GM12878 (cell line): ENCODE measurements at regions not wholly inside any gene's neighbourhood (a gene's known extent, or its start where the extent isn't known, plus 50 kb on each side); places are given as distances from the start of the nearest gene placed in this dataset.

ENCODE experiments used
- ATAC-seq: fragments of 200-7000 bp; cut with Tn5 transposase; 3 replicates; pipeline ENCODE4 v1.9.1; 2020; ENCODE audit warnings: mild to moderate bottlenecking, moderate library complexity
- BruUV-seq: library from RNA; stranded (reverse); fragments of 400-500 nt; replicated peaks from 2 replicates; lab custom pipeline; 2021; lab: Mats Ljungman, UMichigan
- CTCF ChIA-PET: fragments of 300-600 bp; sonication (Branson Sonifier 250); formaldehyde crosslinking; extraction: SDS; loops from one replicate; lab custom pipeline; 2021; ENCODE audit warnings: inconsistent platforms; lab: Yijun Ruan, JAX
- POLR2A ChIA-PET: fragments of 350-600 bp; formaldehyde crosslinking; extraction: SDS; loops from one replicate; lab custom pipeline; 2021; ENCODE audit warnings: inconsistent platforms; lab: Charles Lee
- RAD21 ChIA-PET: fragments of 300-600 bp; sonication (Branson Sonifier 250); formaldehyde crosslinking; loops from one replicate; lab custom pipeline; 2023; ENCODE audit warnings: antibody characterized with exemption; ENCODE audit not compliant: unreplicated experiment; lab: Charles Lee
- SMC1A ChIA-PET: fragments of 300-600 bp; sonication (Branson Sonifier 250); formaldehyde crosslinking; loops from one replicate; lab custom pipeline; 2023; ENCODE audit not compliant: unreplicated experiment, uncharacterized antibody; lab: Charles Lee
- DNase-seq: peaks from one replicate; pipeline ENCODE4 v3.0.0-alpha.2; 2011; ENCODE audit warnings: low read depth, low spot score
- FAIRE-seq: peaks from 3 replicates; lab custom pipeline; 2011; peaks lifted over from hg19 to GRCh38; lab: Jason Lieb, UNC
- H2AFZ ChIP-seq: 2 replicates; pipeline ENCODE4 v1.6.0; 2011; ENCODE audit warnings: low read depth, low read length, control low read depth; ENCODE audit not compliant: control insufficient read depth
- H3K27ac ChIP-seq: 2 replicates; pipeline ENCODE4 v1.5.1; 2011; ENCODE audit warnings: control low read depth; ENCODE audit not compliant: control insufficient read depth, insufficient read depth
- H3K27me3 ChIP-seq, 2 experiments: replicated peaks in 1 of 2; 2 replicates each; pipeline versions ENCODE4 v1.6.0 to v1.6.1; 2011; ENCODE audit warnings: low read length in 1 of 2; ENCODE audit not compliant: control insufficient read depth in 2 of 2, insufficient read depth in 2 of 2
- H3K36me3 ChIP-seq, 2 experiments: 2 replicates each; pipeline ENCODE4 v1.5.1; 2011; ENCODE audit warnings: low read length in 1 of 2; ENCODE audit not compliant: control insufficient read depth in 2 of 2, insufficient read depth in 2 of 2
- H3K4me1 ChIP-seq: 2 replicates; pipeline ENCODE4 v1.6.1; 2011; ENCODE audit warnings: mild to moderate bottlenecking, low read length, moderate library complexity, mixed read lengths; ENCODE audit not compliant: control insufficient read depth, insufficient read depth
- H3K4me2 ChIP-seq: 2 replicates; pipeline ENCODE4 v1.6.0; 2011; ENCODE audit warnings: control low read depth; ENCODE audit not compliant: control insufficient read depth, insufficient read depth
- H3K4me3 ChIP-seq: fragments of 200-600 bp; sonication (generic); 2 replicates; pipeline ENCODE4 v1.5.1; 2016
- H3K79me2 ChIP-seq: 2 replicates; pipeline ENCODE4 v1.6.0; 2011; ENCODE audit warnings: low read length; ENCODE audit not compliant: control insufficient read depth, insufficient read depth
- H3K9ac ChIP-seq: 2 replicates; pipeline ENCODE4 v1.8.0; 2011; ENCODE audit warnings: low read length, control low read depth, mixed read lengths; ENCODE audit not compliant: control insufficient read depth, insufficient read depth
- H3K9me3 ChIP-seq: replicated peaks from 3 replicates; pipeline ENCODE4 v1.5.1; 2011; ENCODE audit warnings: mild to moderate bottlenecking, low read length; ENCODE audit not compliant: control insufficient read depth, insufficient read depth
- H4K20me1 ChIP-seq: 2 replicates; pipeline ENCODE4 v1.6.0; 2011; ENCODE audit not compliant: control insufficient read depth, insufficient read depth
- ATF7 ChIP-seq: fragments of 450-650 bp; IDR thresholded peaks from 2 replicates; pipeline ENCODE4 v1.6.1; 2016; ENCODE audit warnings: low read depth, mild to moderate bottlenecking
- BCL11A ChIP-seq: IDR thresholded peaks from 2 replicates; pipeline ENCODE4 v1.6.1; 2011; ENCODE audit warnings: low read depth, low read length
- CBX3 ChIP-seq: fragments of 200-600 bp; sonication (generic); IDR thresholded peaks from 2 replicates; pipeline ENCODE4 v1.6.1; 2016; ENCODE audit warnings: low read depth, borderline replicate concordance
- CREB1 ChIP-seq: IDR thresholded peaks from 2 replicates; pipeline ENCODE4 v1.6.1; 2012; ENCODE audit warnings: low read depth, mild to moderate bottlenecking, inconsistent platforms
- E2F4 ChIP-seq: IDR thresholded peaks from 2 replicates; pipeline ENCODE4 v1.6.1; 2012; ENCODE audit warnings: low read depth, low read length, improper control_type of control experiment
- ESRRA ChIP-seq: IDR thresholded peaks from 2 replicates; pipeline ENCODE4 v1.6.1; 2012; ENCODE audit warnings: mild to moderate bottlenecking, low read length, improper control_type of control experiment
- ETV6 ChIP-seq, 2 experiments: fragments of 450-650 bp in 1 of 2; IDR thresholded peaks in 1 of 2; conservative IDR thresholded peaks in 1 of 2; 2 replicates each; pipeline ENCODE4 v1.6.1; 2014; ENCODE audit warnings: antibody characterized with exemption in 1 of 2, borderline replicate concordance in 1 of 2, low read depth in 1 of 2, mild to moderate bottlenecking in 1 of 2, moderate library complexity in 1 of 2
- FOXK2 ChIP-seq: fragments of 450-650 bp; IDR thresholded peaks from 2 replicates; pipeline ENCODE4 v1.6.1; 2017; ENCODE audit warnings: mild to moderate bottlenecking, moderate library complexity
- MTA2 ChIP-seq: fragments of 450-650 bp; IDR thresholded peaks from 2 replicates; pipeline ENCODE4 v1.6.1; 2016; ENCODE audit warnings: low read depth, mild to moderate bottlenecking, moderate library complexity
- NFIC ChIP-seq: IDR thresholded peaks from 2 replicates; pipeline ENCODE4 v1.6.1; 2012; ENCODE audit warnings: low read depth, mild to moderate bottlenecking, inconsistent platforms, low read length, moderate library complexity
- NFXL1 ChIP-seq: fragments of 450-650 bp; IDR thresholded peaks from 2 replicates; pipeline ENCODE4 v1.6.1; 2017; ENCODE audit warnings: antibody characterized with exemption, mild to moderate bottlenecking, borderline replicate concordance
- NKRF ChIP-seq: fragments of 450-650 bp; conservative IDR thresholded peaks from 2 replicates; pipeline ENCODE4 v1.6.1; 2017; ENCODE audit warnings: mild to moderate bottlenecking, moderate library complexity
- RAD21 ChIP-seq: IDR thresholded peaks from 2 replicates; pipeline ENCODE4 v1.6.1; 2011; ENCODE audit warnings: mild to moderate bottlenecking, low read depth, low read length, moderate library complexity; ENCODE audit not compliant: insufficient read depth
- RFX5 ChIP-seq: IDR thresholded peaks from 2 replicates; pipeline ENCODE4 v1.6.1; 2011; ENCODE audit warnings: low read depth, low read length, improper control_type of control experiment
- TCF3 ChIP-seq: IDR thresholded peaks from 2 replicates; pipeline ENCODE4 v1.6.1; 2012; ENCODE audit warnings: low read depth, mild to moderate bottlenecking, low read length, borderline replicate concordance; ENCODE audit not compliant: insufficient read depth
- ZBTB40 ChIP-seq: fragments of 450-650 bp; IDR thresholded peaks from 2 replicates; pipeline ENCODE4 v1.6.1; 2016; ENCODE audit warnings: mild to moderate bottlenecking, moderate library complexity, borderline replicate concordance
- ZNF207 ChIP-seq: fragments of 450-650 bp; IDR thresholded peaks from 2 replicates; pipeline ENCODE4 v1.6.1; 2014; ENCODE audit warnings: antibody characterized with exemption, mild to moderate bottlenecking, borderline replicate concordance
- ZNF217 ChIP-seq: fragments of 450-650 bp; IDR thresholded peaks from 2 replicates; pipeline ENCODE4 v1.6.1; 2017; ENCODE audit warnings: antibody characterized with exemption, mild to moderate bottlenecking
- ZNF622 ChIP-seq: fragments of 450-650 bp; IDR thresholded peaks from 2 replicates; pipeline ENCODE4 v1.6.1; 2017; ENCODE audit warnings: mild to moderate bottlenecking, inconsistent platforms
- WGBS: methylation state at CpG from one replicate; pipeline ENCODE4 v1.1.6; 2016; ENCODE audit warnings: low lambda C conversion rate; ENCODE audit not compliant: insufficient replicate concordance, insufficient coverage; ENCODE audit errors: missing lambda C conversion rate; 5-methylcytosine and 5-hydroxymethylcytosine counted together
- in situ Hi-C: fragments of 300-500 bp; cut with MboI; formaldehyde crosslinking; loops from 9 replicates; pipeline ENCODE4 v1.14.3; 2018; ENCODE audit warnings: mixed read lengths
- intact Hi-C: fragments of 100-400 bp; cut with micrococcal nuclease; formaldehyde crosslinking; loops from one replicate; pipeline ENCODE4 v1.14.2; 2022; ENCODE audit not compliant: unreplicated experiment

- Histone ChIP-seq H4K20me1 (no peaks in the 10 kb centered on the region), H3K27me3 (peaks cover 0 to 1% of the 10 kb centered on the region in 2 experiments; a peak in 1 of 4 replicates), H3K9me3 (no peaks in the 10 kb centered on the region; the same call in 2 of the 3 replicates), H3K27ac (no peak overlapping the region), H2AFZ (no peak overlapping the region), H3K9ac (no peak overlapping the region), H3K4me2 (no peak overlapping the region), H3K4me1 (no peaks in the 10 kb centered on the region), H3K36me3 (no peaks in the 10 kb centered on the region), H3K79me2 (no peaks in the 10 kb centered on the region), H3K4me3 (no peak overlapping the region)
- RAD21 ChIA-PET: no interaction called here
- POLR2A ChIA-PET: no interaction called here
- no TSS peak for BruUV-seq
- intact Hi-C loops (no loop called here), in situ Hi-C loops (no loop called here)
- FAIRE-seq: no peak
- WGBS: 16% methylated on average over 5 of the region's 5 CpGs
- SMC1A ChIA-PET: interaction anchor here (2.2 kb wide), 1 partner anchor 9 kb away, joined by 9 read pairs; no protein-coding TSS in a partner anchor
- CTCF ChIA-PET: no interaction called here
- peak; percentile 47 for ATAC-seq
- DNase-seq: no peak
- TF ChIP-seq ETV6 (conservative IDR thresholded peaks at IDR 0.05 in 1 of 2, IDR thresholded peaks at IDR 0.05 in 1 of 2; ENCODE audit: borderline replicate concordance in 1 of 2, low read depth in 1 of 2): no peak
- TF ChIP-seq MTA2: no peak
- peak; percentile 56; the same call in 1 of the 2 replicates for TF ChIP-seq CREB1
- TF ChIP-seq RAD21: no peak
- no peak for TF ChIP-seq RFX5
- no peak for TF ChIP-seq NFXL1
- no peak for TF ChIP-seq NKRF
- no peak for TF ChIP-seq ZNF217
- no peak for TF ChIP-seq ZNF207
- TF ChIP-seq E2F4: no peak
- peak; percentile 32; the same call in 1 of the 2 replicates for TF ChIP-seq ATF7
- TF ChIP-seq NFIC: no peak
- no peak for TF ChIP-seq CBX3
- no peak for TF ChIP-seq TCF3
- no peak for TF ChIP-seq FOXK2
- TF ChIP-seq ZNF622: no peak
- no peak for TF ChIP-seq ZBTB40
- TF ChIP-seq BCL11A: no peak
- no peak for TF ChIP-seq ESRRA
These were observed 50.3 kb upstream of the MET start for GRCh38 chr7:116621649-116622048.
